Endometrium (tissue), 2 donors: ENCODE measurements at regions not wholly inside any gene's neighbourhood (a gene's known extent, or its start where the extent isn't known, plus 50 kb on each side); places are given as distances from the start of the nearest gene placed in this dataset.

Experiments
- FAIRE-seq: peaks from 2 replicates; lab custom pipeline; 2012; peaks lifted over from hg19 to GRCh38; lab: Jason Lieb, UNC
- donor health status: control.
- donor health status: control.

GRCh38 chr2:163368655-163369054, 367.2 kb downstream of the FIGN start:
- no peak for FAIRE-seq

- no peak for FAIRE-seq
Measured at GRCh38 chr2:163367825-163368582, 367.8 kb downstream of the FIGN start.

GRCh38 chr2:163364736-163365135, 371.1 kb downstream of the FIGN start:
- FAIRE-seq, result no peak

GRCh38 chr2:163353551-163353950, 382.3 kb downstream of the FIGN start:
- FAIRE-seq, result no peak

GRCh38 chr2:163351966-163352365, 383.8 kb downstream of the FIGN start:
- no peak for FAIRE-seq

- no peak for FAIRE-seq
Measured at GRCh38 chr2:163351143-163351542, 384.7 kb downstream of the FIGN start.

GRCh38 chr2:163348857-163349380, 386.9 kb downstream of the FIGN start:
- FAIRE-seq, result peak; percentile 62

GRCh38 chr2:163347982-163348856, 387.6 kb downstream of the FIGN start:
- FAIRE-seq, result no peak

GRCh38 chr2:163345795-163346573, 389.8 kb downstream of the FIGN start:
- peak; percentile 97 for FAIRE-seq

GRCh38 chr2:163343316-163343715, 392.5 kb downstream of the FIGN start:
- no peak for FAIRE-seq

GRCh38 chr2:163341426-163341825, 394.4 kb downstream of the FIGN start:
- no peak for FAIRE-seq

- FAIRE-seq, result no peak
Measured at GRCh38 chr2:163338270-163338669, 397.5 kb downstream of the FIGN start.

- FAIRE-seq, result no peak
Measured at GRCh38 chr2:163324677-163325076, 411.1 kb downstream of the FIGN start.

GRCh38 chr2:163319006-163319405, 416.8 kb downstream of the FIGN start:
- FAIRE-seq, result no peak

- no peak for FAIRE-seq
Measured at GRCh38 chr2:163314712-163315111, 421.1 kb downstream of the FIGN start.

- FAIRE-seq, result no peak
Measured at GRCh38 chr2:163312713-163313112, 423.1 kb downstream of the FIGN start.

GRCh38 chr2:163306647-163307046, 429.2 kb downstream of the FIGN start:
- no peak for FAIRE-seq

- peak; percentile 41 for FAIRE-seq
Measured at GRCh38 chr2:163302141-163302540, 433.7 kb downstream of the FIGN start.

GRCh38 chr2:163291790-163292189, 444.0 kb downstream of the FIGN start:
- FAIRE-seq, result no peak

GRCh38 chr2:163281717-163282116, 443.1 kb upstream of the KCNH7 start:
- FAIRE-seq, result no peak

- no peak for FAIRE-seq
Measured at GRCh38 chr2:163269374-163270021, 430.9 kb upstream of the KCNH7 start.

GRCh38 chr2:163266772-163267171, 428.2 kb upstream of the KCNH7 start:
- FAIRE-seq, result no peak
